ENCODE measurements at regions not wholly inside any gene's neighbourhood (a gene's known extent, or its start where the extent isn't known, plus 50 kb on each side); places are given as distances from the start of the nearest gene placed in this dataset.
"Not testable (repeated sequence)": the region's sequence is repeated elsewhere in the genome, so short reads cannot be mapped to it uniquely, and the experiment has no call there.

DNA sequence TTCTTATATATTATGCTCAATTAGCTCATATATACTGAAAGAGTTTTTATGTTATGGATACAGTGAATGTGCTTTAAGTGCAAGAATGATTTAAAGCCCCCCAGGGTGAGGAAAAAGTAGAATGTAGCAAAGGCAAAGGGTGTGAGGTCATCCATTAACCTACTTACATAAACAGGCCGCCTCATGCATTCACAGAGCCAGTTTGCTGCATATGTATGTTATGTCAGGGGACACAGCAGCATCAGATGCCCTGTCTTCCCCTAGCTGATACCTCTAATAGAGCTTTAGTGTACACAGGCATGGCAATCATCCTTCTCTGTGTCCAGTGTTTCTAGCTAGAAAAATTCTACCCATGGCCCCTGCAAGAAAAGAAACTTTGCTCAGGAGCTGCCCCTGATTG, 187.8 kb upstream of the FSHR start:
- ChIA-PET CTCF (interaction anchor here (0.5 kb wide), 1 partner anchor 945 kb away, joined by 3 read pairs; no protein-coding TSS in a partner anchor), POLR2A (ENCODE audit: low non-redundant PET) (no interaction called here)

DNA sequence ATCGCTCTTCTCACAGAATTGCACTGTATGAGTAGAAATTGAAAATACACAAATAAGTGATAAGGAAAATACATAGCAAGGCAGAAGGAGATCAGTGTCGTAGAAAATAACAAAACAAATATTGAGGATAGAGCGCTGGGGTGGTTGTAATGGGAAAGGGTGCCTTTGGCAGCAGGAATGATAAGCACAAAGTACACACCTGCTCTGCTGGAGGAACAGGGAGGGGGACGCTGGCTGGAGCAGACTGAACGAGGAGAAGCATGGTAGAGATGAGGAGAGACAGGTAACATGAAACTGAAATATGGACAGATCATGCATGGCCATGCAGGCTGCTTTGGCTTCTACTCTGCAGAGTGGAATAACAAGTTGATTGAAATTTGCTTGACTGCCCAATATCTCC, 181.2 kb upstream of the FSHR start:
- ChIA-PET POLR2A (ENCODE audit: low non-redundant PET) (no interaction called here), CTCF (no interaction called here)
- DNase-seq (ENCODE audit: low spot score) = no peak
- H3K27ac ChIP-seq = no peak overlapping the region
- TF ChIP-seq, protein P1, sequence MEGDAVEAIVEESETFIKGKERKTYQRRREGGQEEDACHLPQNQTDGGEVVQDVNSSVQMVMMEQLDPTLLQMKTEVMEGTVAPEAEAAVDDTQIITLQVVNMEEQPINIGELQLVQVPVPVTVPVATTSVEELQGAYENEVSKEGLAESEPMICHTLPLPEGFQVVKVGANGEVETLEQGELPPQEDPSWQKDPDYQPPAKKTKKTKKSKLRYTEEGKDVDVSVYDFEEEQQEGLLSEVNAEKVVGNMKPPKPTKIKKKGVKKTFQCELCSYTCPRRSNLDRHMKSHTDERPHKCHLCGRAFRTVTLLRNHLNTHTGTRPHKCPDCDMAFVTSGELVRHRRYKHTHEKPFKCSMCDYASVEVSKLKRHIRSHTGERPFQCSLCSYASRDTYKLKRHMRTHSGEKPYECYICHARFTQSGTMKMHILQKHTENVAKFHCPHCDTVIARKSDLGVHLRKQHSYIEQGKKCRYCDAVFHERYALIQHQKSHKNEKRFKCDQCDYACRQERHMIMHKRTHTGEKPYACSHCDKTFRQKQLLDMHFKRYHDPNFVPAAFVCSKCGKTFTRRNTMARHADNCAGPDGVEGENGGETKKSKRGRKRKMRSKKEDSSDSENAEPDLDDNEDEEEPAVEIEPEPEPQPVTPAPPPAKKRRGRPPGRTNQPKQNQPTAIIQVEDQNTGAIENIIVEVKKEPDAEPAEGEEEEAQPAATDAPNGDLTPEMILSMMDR (conservative IDR thresholded peaks at IDR 0.05; ENCODE audit: low read depth) = no peak

More for the DNA sequence above, 187.8 kb upstream of the FSHR start:
- no peak overlapping the region for H3K27ac ChIP-seq
- DNase-seq (ENCODE audit: low spot score) = no peak
- TF ChIP-seq, protein P1 (conservative IDR thresholded peaks at IDR 0.05; ENCODE audit: low read depth) = no peak

DNA sequence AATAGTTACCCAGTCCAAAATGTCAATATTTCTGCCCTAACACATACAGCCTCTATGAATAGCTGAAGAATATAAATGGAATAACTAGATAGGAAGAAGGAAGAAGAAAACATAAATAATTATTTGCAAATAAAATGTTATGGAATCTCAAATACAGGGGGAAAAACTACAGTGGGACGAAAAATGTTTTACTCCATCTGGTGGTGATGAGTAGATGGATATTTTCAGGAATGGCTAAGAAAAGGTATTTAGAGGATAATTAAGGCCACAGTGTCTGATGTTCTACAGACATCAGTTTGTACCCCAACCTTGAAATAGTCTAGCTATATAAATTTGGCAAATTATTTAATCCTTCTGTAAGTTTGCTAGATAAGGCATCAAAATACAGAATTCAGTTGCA, 178.1 kb upstream of the FSHR start:
- POLR2A ChIA-PET (ENCODE audit: low non-redundant PET) = no interaction called here
- no peak for DNase-seq (ENCODE audit: low spot score)
- no peak overlapping the region for H3K27ac ChIP-seq
- TF ChIP-seq, protein P1 (conservative IDR thresholded peaks at IDR 0.05; ENCODE audit: low read depth) = no peak
- CTCF ChIA-PET = interaction anchor here (0.7 kb wide), 1 partner anchor 202 kb away, joined by 4 read pairs; no protein-coding TSS in a partner anchor

DNA sequence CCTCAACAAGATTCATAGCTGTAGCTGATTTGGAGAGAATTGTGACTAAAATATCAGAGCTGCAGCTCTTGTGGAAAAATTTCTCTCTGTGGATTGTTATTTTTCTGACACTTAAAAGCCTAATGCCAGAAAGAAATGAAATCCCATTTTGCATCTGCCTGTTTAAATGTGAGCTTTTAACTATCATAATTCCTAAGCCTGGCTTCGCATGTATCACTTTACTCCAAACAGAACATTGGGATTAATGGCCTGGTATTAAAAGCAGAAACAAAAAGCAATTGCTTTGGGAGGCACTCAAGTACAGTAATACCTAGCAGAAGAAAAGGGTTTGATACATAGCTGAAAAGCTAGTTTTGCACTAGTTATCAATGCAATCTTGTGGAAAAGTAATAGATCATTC, 164.2 kb upstream of the FSHR start:
- no peak for DNase-seq (ENCODE audit: low spot score)
- H3K27ac ChIP-seq = no peak overlapping the region
- POLR2A ChIA-PET (ENCODE audit: low non-redundant PET) = no interaction called here
- TF ChIP-seq, protein P1 (conservative IDR thresholded peaks at IDR 0.05; ENCODE audit: low read depth) = no peak
- CTCF ChIA-PET = interaction anchor here (0.6 kb wide), 1 partner anchor 51 kb away, joined by 3 read pairs; no protein-coding TSS in a partner anchor

DNA sequence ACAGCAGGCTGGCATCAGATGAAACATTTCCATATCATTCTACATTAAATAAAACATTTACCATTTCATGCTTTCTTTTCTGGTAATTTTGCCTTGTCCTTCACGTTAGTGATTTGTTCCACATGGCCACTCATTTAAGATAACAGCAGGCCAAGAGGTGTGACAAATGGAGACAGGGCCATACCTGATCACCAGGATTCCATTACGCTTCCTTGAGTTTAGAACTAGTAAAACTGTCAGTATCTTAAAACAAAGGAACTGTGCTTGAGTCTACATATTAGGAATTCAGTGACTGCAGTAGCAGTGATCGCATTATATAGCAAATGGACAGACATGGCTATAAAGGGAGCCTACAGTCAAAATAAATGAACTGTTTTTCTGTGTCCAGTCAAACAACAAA, 155.1 kb upstream of the FSHR start:
- POLR2A ChIA-PET (ENCODE audit: low non-redundant PET) = no interaction called here
- CTCF ChIA-PET = no interaction called here
- H3K27ac ChIP-seq = no peak overlapping the region
- DNase-seq (ENCODE audit: low spot score) = no peak
- TF ChIP-seq, protein P1 (conservative IDR thresholded peaks at IDR 0.05; ENCODE audit: low read depth) = no peak

DNA sequence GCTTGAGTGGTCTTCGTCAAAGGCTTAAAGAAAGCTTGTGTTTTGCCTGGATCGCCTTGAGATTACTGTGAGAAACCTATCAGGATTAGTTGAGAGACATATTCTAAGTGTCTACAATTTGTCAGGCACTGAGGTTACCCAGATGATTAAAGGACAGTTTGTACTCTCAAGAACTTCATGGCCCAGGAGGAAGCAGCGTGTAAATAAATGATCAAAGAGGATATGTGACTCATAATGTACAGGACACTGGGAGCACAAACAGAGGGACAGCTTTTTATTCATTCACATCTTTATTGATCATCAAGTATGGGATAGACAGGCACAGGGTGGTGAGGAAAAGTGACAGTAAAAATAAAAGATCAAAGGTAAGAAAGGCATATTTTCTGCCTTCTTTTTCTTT, 152.6 kb upstream of the FSHR start:
- POLR2A ChIA-PET (ENCODE audit: low non-redundant PET) = no interaction called here
- H3K27ac ChIP-seq = no peak overlapping the region
- CTCF ChIA-PET = no interaction called here
- TF ChIP-seq, protein P1 (conservative IDR thresholded peaks at IDR 0.05; ENCODE audit: low read depth) = no peak
- DNase-seq (ENCODE audit: low spot score) = no peak

DNA sequence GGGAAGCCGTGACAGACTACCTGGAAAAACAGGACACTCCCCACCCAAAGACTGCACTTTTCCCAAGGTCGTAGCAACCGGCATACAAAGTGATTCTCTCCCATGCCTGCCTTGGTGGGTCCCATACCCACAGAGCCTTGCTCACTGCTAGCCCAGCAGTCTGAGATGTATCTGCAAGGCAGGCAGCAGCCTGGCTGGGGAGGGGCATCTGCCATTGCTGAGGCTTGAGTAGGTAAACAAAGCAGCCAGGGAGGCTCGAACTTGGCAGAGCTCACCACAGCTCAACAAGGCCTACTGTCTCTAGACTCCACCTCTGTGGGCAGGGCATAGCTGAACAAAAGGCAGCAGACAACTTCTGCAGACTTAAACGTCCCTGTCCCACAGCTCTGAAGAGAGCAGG, 144.4 kb upstream of the FSHR start:
- POLR2A ChIA-PET (ENCODE audit: low non-redundant PET) = not testable (repeated sequence)

More for the DNA sequence above, 144.4 kb upstream of the FSHR start:
- H3K27ac ChIP-seq; DNase-seq (ENCODE audit: low spot score); CTCF ChIA-PET: not testable (repeated sequence)
